Fibroblast of the aortic adventitia (primary cell): ENCODE measurements at regions not wholly inside any gene's neighbourhood (a gene's known extent, or its start where the extent isn't known, plus 50 kb on each side); places are given as distances from the start of the nearest gene placed in this dataset.

ENCODE experiments used
- DNase-seq: peaks from one replicate; pipeline ENCODE4 v3.0.0-alpha.2; 2010; ENCODE audit warnings: low read depth
- H3K4me3 ChIP-seq: 2 replicates; pipeline ENCODE4 v1.5.1; 2011; ENCODE audit warnings: low read depth, mild to moderate bottlenecking, control low read depth, low read length, moderate library complexity
- TF ChIP-seq, protein P1 (sequence below): IDR thresholded peaks from 2 replicates; pipeline ENCODE4 v1.5.1; 2011; ENCODE audit warnings: mild to moderate bottlenecking, low read length, control low read depth, inconsistent platforms; ENCODE audit not compliant: insufficient read depth

DNA sequence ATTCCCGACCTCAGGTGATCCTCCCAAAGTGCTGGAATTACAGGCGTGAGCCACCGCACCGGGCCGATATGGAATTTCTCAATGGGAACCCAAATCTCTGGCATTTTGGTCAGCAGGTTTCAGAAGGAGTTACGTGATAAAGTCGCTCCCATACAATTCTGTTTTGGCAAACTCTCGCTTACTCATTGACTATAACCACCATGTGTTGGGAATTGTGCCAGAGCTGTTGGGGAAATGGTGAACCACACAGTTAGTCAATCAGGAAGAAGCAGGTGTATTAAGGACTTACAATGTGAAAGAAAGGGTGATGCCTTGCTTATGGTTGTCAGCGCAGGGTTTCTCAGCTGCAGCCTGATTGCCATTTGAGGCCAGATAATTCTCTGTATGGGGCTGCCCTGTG, 410.5 kb downstream of the QKI start:
- no peak overlapping the region for H3K4me3 ChIP-seq
- TF ChIP-seq, protein P1, sequence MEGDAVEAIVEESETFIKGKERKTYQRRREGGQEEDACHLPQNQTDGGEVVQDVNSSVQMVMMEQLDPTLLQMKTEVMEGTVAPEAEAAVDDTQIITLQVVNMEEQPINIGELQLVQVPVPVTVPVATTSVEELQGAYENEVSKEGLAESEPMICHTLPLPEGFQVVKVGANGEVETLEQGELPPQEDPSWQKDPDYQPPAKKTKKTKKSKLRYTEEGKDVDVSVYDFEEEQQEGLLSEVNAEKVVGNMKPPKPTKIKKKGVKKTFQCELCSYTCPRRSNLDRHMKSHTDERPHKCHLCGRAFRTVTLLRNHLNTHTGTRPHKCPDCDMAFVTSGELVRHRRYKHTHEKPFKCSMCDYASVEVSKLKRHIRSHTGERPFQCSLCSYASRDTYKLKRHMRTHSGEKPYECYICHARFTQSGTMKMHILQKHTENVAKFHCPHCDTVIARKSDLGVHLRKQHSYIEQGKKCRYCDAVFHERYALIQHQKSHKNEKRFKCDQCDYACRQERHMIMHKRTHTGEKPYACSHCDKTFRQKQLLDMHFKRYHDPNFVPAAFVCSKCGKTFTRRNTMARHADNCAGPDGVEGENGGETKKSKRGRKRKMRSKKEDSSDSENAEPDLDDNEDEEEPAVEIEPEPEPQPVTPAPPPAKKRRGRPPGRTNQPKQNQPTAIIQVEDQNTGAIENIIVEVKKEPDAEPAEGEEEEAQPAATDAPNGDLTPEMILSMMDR: no peak
- DNase-seq: no peak

DNA sequence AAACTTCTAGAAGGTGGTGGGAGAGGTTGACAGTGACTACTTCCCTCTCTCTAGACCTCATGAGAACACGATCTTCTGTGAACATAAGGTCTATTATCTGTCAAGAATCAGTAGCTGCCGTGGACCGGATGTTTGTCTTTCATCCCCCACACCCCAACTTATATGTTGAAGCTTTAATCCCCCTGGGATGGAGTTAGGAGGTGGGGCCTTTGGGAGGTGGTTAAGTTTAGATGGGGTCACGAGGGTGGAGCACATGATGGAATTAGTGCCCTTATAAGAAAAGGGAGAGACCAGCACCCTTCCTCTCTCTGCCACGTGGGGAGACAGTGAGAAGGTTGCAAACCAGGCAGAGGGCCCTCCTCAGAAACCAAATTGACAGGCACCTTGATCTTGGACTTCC, 409.1 kb downstream of the QKI start:
- TF ChIP-seq, protein P1: no peak

DNA sequence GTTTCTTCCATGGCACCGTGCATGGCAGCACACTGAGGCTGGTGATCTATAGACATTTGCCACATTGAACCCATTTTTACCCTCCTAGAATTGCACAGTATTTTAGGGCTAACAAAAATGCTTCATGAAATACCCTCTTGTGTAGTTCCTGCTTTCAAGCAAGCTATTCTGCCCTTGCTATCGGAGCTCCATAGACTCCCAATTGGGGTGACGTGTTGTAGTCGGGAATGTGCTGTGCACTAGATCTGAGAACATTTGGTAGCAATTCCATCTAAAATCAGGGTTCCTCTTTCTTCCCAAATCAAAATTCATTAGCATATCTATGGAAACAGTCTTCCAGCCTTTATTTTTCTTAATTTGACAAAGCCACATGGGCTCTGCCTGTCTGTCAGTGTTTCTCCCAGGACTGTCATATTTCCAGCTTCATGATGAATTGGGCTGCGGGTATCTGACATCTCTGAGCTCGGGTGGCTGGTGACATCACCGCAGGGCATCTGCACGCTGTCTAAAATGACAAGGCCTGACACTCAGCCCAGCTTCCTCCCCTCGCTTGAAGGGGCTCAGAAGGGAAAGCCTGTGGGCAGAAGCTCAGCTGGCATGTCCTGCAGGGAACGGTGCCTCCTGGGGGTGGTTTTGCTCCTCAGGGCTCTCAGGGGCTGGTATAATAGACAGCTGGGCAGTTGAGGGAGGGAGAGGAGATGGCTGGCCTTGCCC, 406.4 kb downstream of the QKI start:
- TF ChIP-seq, protein P1: no peak
- no peak for DNase-seq
- no peak overlapping the region for H3K4me3 ChIP-seq

More for the DNA sequence above, 409.1 kb downstream of the QKI start:
- no peak overlapping the region for H3K4me3 ChIP-seq
- no peak for DNase-seq

DNA sequence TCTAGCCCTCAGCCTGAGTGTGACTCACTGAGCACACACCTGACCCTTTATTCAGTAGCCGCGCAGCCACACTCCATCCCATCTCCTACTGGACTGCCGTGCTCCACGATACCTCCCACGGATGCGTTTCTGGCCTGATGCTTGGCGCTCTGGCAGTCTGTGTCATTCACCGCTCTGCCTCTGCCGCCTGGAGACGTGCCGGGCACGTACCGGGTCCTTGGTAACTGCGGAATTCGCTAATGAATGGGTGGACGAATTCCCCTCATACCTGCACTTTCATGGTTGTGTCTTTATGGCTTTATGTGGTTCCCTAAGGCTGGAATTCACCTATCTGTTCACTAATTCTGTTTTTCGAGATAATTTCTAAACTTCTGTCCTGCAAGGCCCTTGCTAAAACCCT, 405.7 kb downstream of the QKI start:
- TF ChIP-seq, protein P1: no peak
- H3K4me3 ChIP-seq: no peak overlapping the region
- no peak for DNase-seq

DNA sequence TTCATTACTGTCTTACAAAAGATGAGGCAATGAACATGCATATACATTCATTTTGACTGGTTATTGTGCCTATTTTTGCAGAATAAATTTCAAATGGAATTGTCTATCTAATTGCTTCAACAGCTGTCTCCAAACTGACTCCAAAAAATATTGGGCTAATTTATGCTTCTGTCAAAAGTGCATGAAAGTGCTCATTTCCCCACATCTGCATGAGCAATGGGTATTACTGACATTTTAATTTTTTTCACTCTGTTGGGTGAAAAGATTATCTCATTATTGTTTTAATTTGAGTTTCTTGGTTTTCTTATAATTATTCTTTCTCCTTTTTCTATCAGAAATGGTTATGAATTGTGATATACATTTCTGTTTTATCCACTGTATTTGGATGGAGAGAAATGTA, 404.2 kb downstream of the QKI start:
- DNase-seq: no peak
- TF ChIP-seq, protein P1: no peak
- H3K4me3 ChIP-seq: no peak overlapping the region

DNA sequence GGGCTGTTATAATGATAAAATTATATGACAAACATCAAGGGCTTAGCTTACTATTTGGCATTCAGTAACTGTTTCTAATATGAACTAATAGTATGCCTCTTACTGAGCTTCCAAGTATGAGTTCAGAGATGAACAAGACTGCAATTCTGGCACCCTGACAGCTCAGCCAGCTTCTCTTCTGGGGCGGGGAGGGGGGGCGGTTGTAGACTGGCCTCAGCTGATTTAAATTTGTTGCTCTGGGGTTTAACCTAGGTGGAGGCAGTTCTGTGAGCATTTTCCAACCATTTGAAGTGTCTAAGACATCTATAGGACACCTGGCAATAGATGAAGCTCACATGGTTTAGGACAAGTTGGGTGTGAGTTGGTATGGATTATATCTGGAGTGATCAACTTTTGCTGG, 401.9 kb downstream of the QKI start:
- H3K4me3 ChIP-seq: no peak overlapping the region
- TF ChIP-seq, protein P1: no peak
- DNase-seq: no peak

DNA sequence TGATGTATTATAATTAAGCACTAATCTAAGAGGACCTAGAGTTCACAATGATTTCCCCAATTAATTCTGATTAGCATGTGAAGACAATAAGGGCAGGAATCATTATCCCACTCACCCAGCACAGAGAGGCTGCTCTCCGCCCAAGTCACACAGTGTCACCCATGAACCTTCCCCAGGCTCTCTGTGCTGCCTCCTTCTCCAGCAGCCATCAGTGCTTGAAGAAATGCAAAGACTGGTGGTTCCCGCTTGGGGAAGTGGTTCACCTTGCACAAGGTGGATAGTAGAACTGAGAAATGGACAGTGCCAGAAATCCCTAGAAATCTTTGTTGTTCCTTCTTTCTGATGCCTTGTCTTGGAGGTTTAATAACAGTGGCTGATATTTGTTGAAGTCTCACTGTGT, 401.3 kb downstream of the QKI start:
- DNase-seq: no peak
- TF ChIP-seq, protein P1: no peak
- no peak overlapping the region for H3K4me3 ChIP-seq
